Neuronal stem cell (in vitro differentiated cells): ENCODE measurements at regions not wholly inside any gene's neighbourhood (a gene's known extent, or its start where the extent isn't known, plus 50 kb on each side); places are given as distances from the start of the nearest gene placed in this dataset.

Source experiments
- DNase-seq: peaks from one replicate; pipeline ENCODE4 v3.0.0-alpha.2; 2013; ENCODE audit warnings: low spot score
- H2AFZ ChIP-seq: one replicate; pipeline ENCODE4 v1.6.1; 2013; ENCODE audit warnings: mild to moderate bottlenecking, low read length, inconsistent platforms
- H2AK5ac ChIP-seq: 2 replicates; pipeline ENCODE4 v1.6.1; 2013; ENCODE audit warnings: low read depth, mild to moderate bottlenecking, inconsistent platforms, low read length, moderate library complexity, mixed read lengths
- H2BK120ac ChIP-seq: 2 replicates; pipeline ENCODE4 v1.6.1; 2013; ENCODE audit warnings: low read depth, mild to moderate bottlenecking, inconsistent platforms, low read length, moderate library complexity, mixed read lengths
- H2BK12ac ChIP-seq: one replicate; pipeline ENCODE4 v1.6.1; 2013; ENCODE audit warnings: low read length, inconsistent platforms
- H2BK15ac ChIP-seq: 2 replicates; pipeline ENCODE4 v1.6.1; 2013; ENCODE audit warnings: mild to moderate bottlenecking, low read length, inconsistent platforms, mixed read lengths
- H2BK5ac ChIP-seq: one replicate; pipeline ENCODE4 v1.6.1; 2013; ENCODE audit warnings: inconsistent platforms, mild to moderate bottlenecking, low read length, moderate library complexity
- H3K14ac ChIP-seq: one replicate; pipeline ENCODE4 v1.6.1; 2013; ENCODE audit warnings: low read length, inconsistent platforms
- H3K18ac ChIP-seq: 2 replicates; pipeline ENCODE4 v1.6.1; 2013; ENCODE audit warnings: low read length, inconsistent platforms
- H3K23ac ChIP-seq: 2 replicates; pipeline ENCODE4 v1.6.1; 2013; ENCODE audit warnings: low read depth, mild to moderate bottlenecking, mixed read lengths, low read length, inconsistent platforms; ENCODE audit not compliant: poor library complexity
- H3K27ac ChIP-seq: replicated peaks from 3 replicates; pipeline ENCODE4 v1.5.1; 2013; ENCODE audit warnings: low read length, inconsistent platforms
- H3K27me3 ChIP-seq, 3 experiments: 2 replicates each; pipeline ENCODE4 v1.6.1; 2013; ENCODE audit warnings: low read length in 3 of 3, mild to moderate bottlenecking in 2 of 3, inconsistent platforms in 1 of 3, low read depth in 1 of 3, mixed read lengths in 1 of 3, moderate library complexity in 1 of 3; ENCODE audit not compliant: control insufficient read depth in 3 of 3, insufficient read depth in 3 of 3
- H3K36me3 ChIP-seq, 2 donors: replicated peaks in 1 of 2; 2 replicates each; pipeline ENCODE4 v1.6.1; 2013; ENCODE audit warnings: low read length in 2 of 2; ENCODE audit not compliant: control insufficient read depth in 2 of 2, insufficient read depth in 2 of 2
- H3K4ac ChIP-seq: 2 replicates; pipeline ENCODE4 v1.6.1; 2013; ENCODE audit warnings: inconsistent platforms, mild to moderate bottlenecking, low read length, moderate library complexity
- H3K4me1 ChIP-seq, 2 donors: 1 replicate in 1 of 2; 2 replicates in 1 of 2; pipeline ENCODE4 v1.6.1; 2013; ENCODE audit warnings: low read length in 2 of 2, low read depth in 1 of 2; ENCODE audit not compliant: control insufficient read depth in 2 of 2, insufficient read depth in 1 of 2
- H3K4me2 ChIP-seq: one replicate; pipeline ENCODE4 v1.6.1; 2013; ENCODE audit warnings: mild to moderate bottlenecking, low read length, inconsistent platforms; ENCODE audit not compliant: insufficient read depth, poor library complexity, severe bottlenecking
- H3K4me3 ChIP-seq, 2 donors: 2 replicates each; pipeline ENCODE4 v1.5.1; 2013; ENCODE audit warnings: low read length in 2 of 2, mild to moderate bottlenecking in 2 of 2, inconsistent platforms in 1 of 2, moderate library complexity in 1 of 2
- H3K79me1 ChIP-seq: one replicate; pipeline ENCODE4 v1.6.1; 2013; ENCODE audit warnings: low read depth, mild to moderate bottlenecking, inconsistent platforms, low read length, moderate library complexity
- H3K9ac ChIP-seq: one replicate; pipeline ENCODE4 v1.6.1; 2013; ENCODE audit warnings: mild to moderate bottlenecking, low read depth, low read length, inconsistent platforms; ENCODE audit not compliant: poor library complexity
- H3K9me3 ChIP-seq, 2 donors: replicated peaks in 1 of 2; 2 replicates each; pipeline versions ENCODE3 to v1.6.1; 2013; ENCODE audit warnings: low read length in 2 of 2, mild to moderate bottlenecking in 2 of 2, inconsistent platforms in 1 of 2, low read depth in 1 of 2, mixed read lengths in 1 of 2, moderate library complexity in 1 of 2; ENCODE audit not compliant: control insufficient read depth in 2 of 2, insufficient read depth in 1 of 2
- H4K8ac ChIP-seq: one replicate; pipeline ENCODE4 v1.6.1; 2013; ENCODE audit warnings: low read depth, mild to moderate bottlenecking, inconsistent platforms, low read length, moderate library complexity
- H4K91ac ChIP-seq: one replicate; pipeline ENCODE4 v1.6.1; 2013; ENCODE audit warnings: low read length, low read depth, mild to moderate bottlenecking, inconsistent platforms; ENCODE audit not compliant: poor library complexity
- WGBS, 2 donors: extraction: QIAGEN DNeasy Blood & Tissue Kit; methylation state at CpG; one replicate each; pipeline ENCODE4 v1.1.7; 2013; ENCODE audit warnings: missing lambda C conversion rate in 2 of 2, mixed read lengths in 1 of 2; ENCODE audit not compliant: insufficient read length in 2 of 2, insufficient replicate concordance in 1 of 2; ENCODE audit errors: extremely low coverage in 2 of 2; 5-methylcytosine and 5-hydroxymethylcytosine counted together

- no peak for DNase-seq
- H3K4me3 ChIP-seq: no peak overlapping the region
- H3K9ac ChIP-seq: no peak overlapping the region
- H3K14ac ChIP-seq: no peak overlapping the region
- no peak overlapping the region for H3K18ac ChIP-seq
- no peak overlapping the region for H2AFZ ChIP-seq
- no peak overlapping the region for H3K23ac ChIP-seq
- H3K4ac ChIP-seq: no peak overlapping the region
- H2AK5ac ChIP-seq: no peak overlapping the region
- no peak overlapping the region for H4K8ac ChIP-seq
- no peak overlapping the region for H3K4me2 ChIP-seq
- H2BK12ac ChIP-seq: no peak overlapping the region
- H3K27ac ChIP-seq: no peak overlapping the region
- no peaks in the 10 kb centered on the region for H3K79me1 ChIP-seq
- H3K9me3 ChIP-seq: no peaks in the 10 kb centered on the region
- H3K36me3 ChIP-seq: no peaks in the 10 kb centered on the region
- no peaks in the 10 kb centered on the region for H3K27me3 ChIP-seq
- H3K4me1 ChIP-seq: no peaks in the 10 kb centered on the region
- H2BK15ac ChIP-seq: no peak overlapping the region
- no peak overlapping the region for H2BK120ac ChIP-seq
- H2BK5ac ChIP-seq: no peak overlapping the region
- no peak overlapping the region for H4K91ac ChIP-seq
Measured at GRCh38 chr2:215577356-215577755, 141.5 kb upstream of the FN1 start.

GRCh38 chr2:215576572-215576971 lies 140.7 kb upstream of the FN1 start:
- H3K9ac ChIP-seq: no peak overlapping the region
- no peak overlapping the region for H3K18ac ChIP-seq
- no peak overlapping the region for H2AK5ac ChIP-seq
- no peak overlapping the region for H4K8ac ChIP-seq
- H3K4me3 ChIP-seq: no peak overlapping the region
- no peak overlapping the region for H3K4me2 ChIP-seq
- H2BK5ac ChIP-seq: no peak overlapping the region
- no peak overlapping the region for H2BK12ac ChIP-seq
- H3K23ac ChIP-seq: no peak overlapping the region
- H3K27me3 ChIP-seq: no peaks in the 10 kb centered on the region
- no peaks in the 10 kb centered on the region for H3K79me1 ChIP-seq
- H3K4ac ChIP-seq: no peak overlapping the region
- H3K14ac ChIP-seq: no peak overlapping the region
- WGBS, 2 donors: no CpG with 5 or more reads among the region's 3 CpGs
- H2AFZ ChIP-seq: no peak overlapping the region
- no peak overlapping the region for H3K27ac ChIP-seq
- H3K36me3 ChIP-seq: no peaks in the 10 kb centered on the region
- DNase-seq: no peak
- H2BK120ac ChIP-seq: no peak overlapping the region
- no peaks in the 10 kb centered on the region for H3K9me3 ChIP-seq
- no peak overlapping the region for H2BK15ac ChIP-seq
- no peaks in the 10 kb centered on the region for H3K4me1 ChIP-seq
- H4K91ac ChIP-seq: no peak overlapping the region

GRCh38 chr2:215573496-215573895 lies 137.6 kb upstream of the FN1 start:
- Histone ChIP-seq H3K14ac (no peak overlapping the region), H3K4ac (no peak overlapping the region), H3K4me1 (no peaks in the 10 kb centered on the region), H3K18ac (no peak overlapping the region), H4K91ac (no peak overlapping the region), H3K27ac (no peak overlapping the region), H2AK5ac (no peak overlapping the region), H3K9me3 (no peaks in the 10 kb centered on the region), H3K36me3 (no peaks in the 10 kb centered on the region), H2BK5ac (no peak overlapping the region), H2BK15ac (no peak overlapping the region), H2BK120ac (no peak overlapping the region), H2BK12ac (no peak overlapping the region), H3K4me3 (no peak overlapping the region), H3K27me3 (no peaks in the 10 kb centered on the region), H2AFZ (no peak overlapping the region), H3K23ac (no peak overlapping the region), H3K4me2 (no peak overlapping the region), H3K9ac (no peak overlapping the region), H4K8ac (no peak overlapping the region), H3K79me1 (no peaks in the 10 kb centered on the region)
- no peak for DNase-seq

GRCh38 chr2:215572341-215572848 lies 136.5 kb upstream of the FN1 start:
- H4K91ac ChIP-seq: no peak overlapping the region
- no CpG with 5 or more reads among the region's 2 CpGs for WGBS, 2 donors
- no peak overlapping the region for H3K4me2 ChIP-seq
- H3K27ac ChIP-seq: no peak overlapping the region
- H3K4me1 ChIP-seq: no peaks in the 10 kb centered on the region
- no peak for DNase-seq
- no peak overlapping the region for H3K4ac ChIP-seq
- H3K9me3 ChIP-seq: no peaks in the 10 kb centered on the region
- H3K36me3 ChIP-seq: no peaks in the 10 kb centered on the region
- no peak overlapping the region for H3K23ac ChIP-seq
- H2AK5ac ChIP-seq: no peak overlapping the region
- H2BK12ac ChIP-seq: no peak overlapping the region
- H3K18ac ChIP-seq: no peak overlapping the region
- H3K14ac ChIP-seq: no peak overlapping the region
- no peak overlapping the region for H3K4me3 ChIP-seq
- H3K27me3 ChIP-seq: no peaks in the 10 kb centered on the region
- H2AFZ ChIP-seq: no peak overlapping the region
- no peak overlapping the region for H4K8ac ChIP-seq
- H3K79me1 ChIP-seq: no peaks in the 10 kb centered on the region
- no peak overlapping the region for H2BK5ac ChIP-seq
- H2BK120ac ChIP-seq: no peak overlapping the region
- H2BK15ac ChIP-seq: no peak overlapping the region
- no peak overlapping the region for H3K9ac ChIP-seq
